Adrenal gland (tissue), 9 donors: ENCODE measurements at regions not wholly inside any gene's neighbourhood (a gene's known extent, or its start where the extent isn't known, plus 50 kb on each side); places are given as distances from the start of the nearest gene placed in this dataset.

Source experiments
- DNase-seq, 7 donors: peaks; one replicate each; pipeline ENCODE4 v3.0.0-alpha.2; 2019 to 2020
- H3K27ac ChIP-seq, 5 donors: fragments of 200-600 bp; sonication (generic) in 4 of 5; 1 replicate in 3 of 5; 2 replicates in 2 of 5; pipeline versions ENCODE4 v1.5.1 to v1.8.0; 2016 to 2020; ENCODE audit warnings: mild to moderate bottlenecking in 1 of 5
- H3K27me3 ChIP-seq: fragments of 200-600 bp; 2 replicates; pipeline ENCODE4 v1.8.0; 2021
- H3K36me3 ChIP-seq, 2 donors: fragments of 200-600 bp; replicated peaks in 1 of 2; 1 replicate in 1 of 2; 2 replicates in 1 of 2; pipeline versions ENCODE4 v1.5.1 to v1.8.0; 2018 to 2022
- H3K4me1 ChIP-seq, 2 donors: fragments of 200-600 bp; replicated peaks in 1 of 2; 1 replicate in 1 of 2; 2 replicates in 1 of 2; pipeline versions ENCODE4 v1.5.1 to v1.8.0; 2018 to 2021
- H3K4me3 ChIP-seq, 4 donors: fragments of 200-600 bp; sonication (generic) in 3 of 4; one replicate each; pipeline ENCODE4 v1.5.1; 2016 to 2018
- H3K9me3 ChIP-seq, 3 donors: fragments of 200-600 bp; sonication (generic) in 1 of 3; replicated peaks in 1 of 3; 1 replicate in 2 of 3; 2 replicates in 1 of 3; pipeline versions ENCODE4 v1.5.1 to v1.8.0; 2016 to 2021
- POLR2A ChIP-seq, 2 donors: fragments of 450-650 bp; IDR thresholded peaks; one replicate each; pipeline ENCODE4 v1.6.1; 2017; ENCODE audit warnings: antibody characterized with exemption in 2 of 2, mild to moderate bottlenecking in 2 of 2, moderate library complexity in 1 of 2
- WGBS, 4 donors: extraction: QIAGEN DNeasy Blood & Tissue Kit in 2 of 4; methylation state at CpG; one replicate each; pipeline versions ENCODE4 v1.1.5 to v1.1.7; 2013 to 2017; 5-methylcytosine and 5-hydroxymethylcytosine counted together
- intact Hi-C, 2 donors: fragments of 100-400 bp; cut with DNase I; formaldehyde crosslinking; loops; one replicate each; pipeline versions ENCODE4 v1.14.1 to v1.15.0; 2022 to 2023
- TF ChIP-seq, protein P1 (sequence below), 6 experiments: fragments of 450-650 bp in 4 of 6; fragments of 200-600 bp in 2 of 6; sonication (generic) in 1 of 6; IDR thresholded peaks; 1 replicate in 5 of 6; 2 replicates in 1 of 6; pipeline versions ENCODE4 v1.5.1 to v1.8.0; 2016 to 2021; ENCODE audit warnings: antibody characterized with exemption in 6 of 6, mild to moderate bottlenecking in 2 of 6, moderate library complexity in 1 of 6
- donor health status: healthy with polysubstance abuse.
- donor health status: Bipolar disorder and iron deficiency.
- donor health status: DM: yes; HTN: yes; CAD: no.
- donor health status: DM: no; HTN: no; CAD: no.
- donor health status: DM: no; HTN: no; CAD: no.

DNA sequence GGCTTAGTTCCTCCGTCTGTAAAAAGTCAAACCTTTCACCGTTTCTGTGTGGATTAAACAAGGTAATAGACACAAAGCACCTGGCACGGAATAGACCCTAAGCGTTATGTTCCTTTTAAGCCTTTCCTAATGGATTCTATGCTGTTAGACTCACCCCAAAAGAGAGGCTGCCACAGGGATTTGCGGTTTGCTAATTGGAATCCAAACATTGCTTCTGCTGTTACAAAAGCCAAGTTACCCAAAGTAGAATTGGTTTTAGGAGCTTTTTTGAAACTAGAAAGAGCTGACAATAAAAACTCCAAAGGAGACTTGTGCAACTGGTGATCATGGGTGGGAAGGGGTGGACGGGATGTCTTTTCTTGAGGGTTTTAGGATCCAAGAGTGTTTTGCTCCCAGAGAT, 178.0 kb downstream of the BMP7 start:
- Histone ChIP-seq H3K36me3 (no peaks in the 10 kb centered on the region), H3K4me1 (no peaks in the 10 kb centered on the region), H3K4me3 (no peak overlapping the region), H3K9me3 (no peaks in the 10 kb centered on the region), H3K27ac (no peak overlapping the region), H3K27me3 (peaks cover 11% of the 10 kb centered on the region)
- no peak for DNase-seq
- intact Hi-C loops: loop anchor here in 1 of 2 donors (2.0 kb wide), 1 partner anchor 258 kb away; no protein-coding TSS in a partner anchor
- TF ChIP-seq, protein P1, sequence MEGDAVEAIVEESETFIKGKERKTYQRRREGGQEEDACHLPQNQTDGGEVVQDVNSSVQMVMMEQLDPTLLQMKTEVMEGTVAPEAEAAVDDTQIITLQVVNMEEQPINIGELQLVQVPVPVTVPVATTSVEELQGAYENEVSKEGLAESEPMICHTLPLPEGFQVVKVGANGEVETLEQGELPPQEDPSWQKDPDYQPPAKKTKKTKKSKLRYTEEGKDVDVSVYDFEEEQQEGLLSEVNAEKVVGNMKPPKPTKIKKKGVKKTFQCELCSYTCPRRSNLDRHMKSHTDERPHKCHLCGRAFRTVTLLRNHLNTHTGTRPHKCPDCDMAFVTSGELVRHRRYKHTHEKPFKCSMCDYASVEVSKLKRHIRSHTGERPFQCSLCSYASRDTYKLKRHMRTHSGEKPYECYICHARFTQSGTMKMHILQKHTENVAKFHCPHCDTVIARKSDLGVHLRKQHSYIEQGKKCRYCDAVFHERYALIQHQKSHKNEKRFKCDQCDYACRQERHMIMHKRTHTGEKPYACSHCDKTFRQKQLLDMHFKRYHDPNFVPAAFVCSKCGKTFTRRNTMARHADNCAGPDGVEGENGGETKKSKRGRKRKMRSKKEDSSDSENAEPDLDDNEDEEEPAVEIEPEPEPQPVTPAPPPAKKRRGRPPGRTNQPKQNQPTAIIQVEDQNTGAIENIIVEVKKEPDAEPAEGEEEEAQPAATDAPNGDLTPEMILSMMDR (IDR thresholded peaks at IDR 0.05): no peak
- TF ChIP-seq POLR2A (IDR thresholded peaks at IDR 0.05): no peak
- 38 to 44% (median 40%) methylated on average over 6 of the region's 6 CpGs for WGBS, 4 donors

DNA sequence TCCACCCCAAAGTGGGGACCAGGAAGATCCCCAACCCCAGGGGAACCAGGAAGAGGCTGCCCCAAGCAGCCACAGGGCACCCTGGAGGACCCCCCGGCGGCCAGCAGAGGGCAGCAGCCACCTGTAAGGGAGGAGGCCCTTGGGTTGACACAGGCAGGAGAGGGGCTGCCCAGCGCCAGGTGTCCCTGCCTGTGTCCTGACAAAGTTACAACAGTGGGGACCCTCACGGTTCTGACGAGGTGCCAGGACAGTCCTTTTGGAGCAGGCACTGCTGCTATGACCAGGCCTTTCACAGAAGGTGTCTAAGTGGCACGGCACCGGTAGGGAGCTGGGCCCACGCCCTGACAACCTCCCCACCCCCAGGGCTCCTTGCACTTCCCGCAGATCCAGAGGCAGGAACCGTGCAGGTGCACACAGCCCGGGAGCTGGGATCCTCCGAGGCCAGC, 176.7 kb downstream of the BMP7 start:
- no peak overlapping the region for H3K27ac ChIP-seq
- H3K4me3 ChIP-seq: no peak overlapping the region
- H3K9me3 ChIP-seq: no peaks in the 10 kb centered on the region
- WGBS, 4 donors: 16 to 20% (median 19%) methylated on average over 12 of the region's 12 CpGs; no CpG with 5 or more reads in 1 of the 4 donors
- no peaks in the 10 kb centered on the region for H3K4me1 ChIP-seq
- TF ChIP-seq POLR2A (IDR thresholded peaks at IDR 0.05): no peak
- TF ChIP-seq, protein P1 (IDR thresholded peaks at IDR 0.05): peak; percentile 61 to 80 (median 70)
- peaks cover 11% of the 10 kb centered on the region for H3K27me3 ChIP-seq
- no peaks in the 10 kb centered on the region for H3K36me3 ChIP-seq
- DNase-seq: peak; percentile 46 to 77 (median 63)
- intact Hi-C loops: loop anchor here (2.0 to 10.0 kb wide), 3 partner anchors 257 to 405 kb away; no protein-coding TSS in a partner anchor

DNA sequence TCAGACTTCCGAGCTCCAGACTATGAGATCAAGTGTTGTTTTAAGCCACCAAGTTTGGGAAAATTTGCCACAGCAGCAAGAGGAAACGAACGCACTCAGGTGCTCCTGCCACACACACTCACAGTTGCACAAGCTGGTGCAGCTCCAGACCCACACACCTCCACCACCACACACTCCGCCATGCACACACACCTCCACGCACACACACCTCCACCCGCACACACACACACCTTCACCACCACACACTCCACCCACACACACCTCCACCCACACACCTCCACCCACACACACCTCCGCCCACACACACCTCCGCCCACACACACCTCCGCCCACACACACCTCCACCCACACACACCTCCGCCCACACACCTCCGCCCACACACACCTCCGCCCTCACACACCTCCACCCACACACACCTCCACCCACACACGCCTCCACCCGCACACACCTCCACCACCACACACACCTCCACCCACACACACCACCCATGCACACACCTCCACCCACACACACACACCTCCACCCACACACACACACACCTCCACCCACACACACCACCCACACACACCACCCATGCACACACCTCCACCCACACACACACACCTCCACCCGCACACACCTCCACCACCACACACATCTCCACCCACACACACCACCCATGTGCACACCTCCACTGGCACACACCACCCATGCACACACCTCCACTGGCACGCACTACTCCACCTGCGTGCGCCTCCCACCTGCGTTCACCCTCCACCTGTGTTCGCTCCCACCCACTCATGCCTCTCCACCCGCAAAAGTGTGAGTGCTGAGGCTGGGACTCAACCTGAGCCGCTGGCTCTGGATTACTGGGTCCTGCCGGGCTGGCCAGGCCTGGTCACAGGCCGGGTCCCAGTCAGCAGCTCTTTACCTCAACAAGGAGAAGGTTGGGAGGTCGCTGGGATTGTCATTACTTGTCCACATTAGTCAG, 175.6 kb downstream of the BMP7 start:
- intact Hi-C loops: loop anchor here (5.0 to 10.0 kb wide), 2 partner anchors 256 to 404 kb away; no protein-coding TSS in a partner anchor
- Histone ChIP-seq H3K4me3 (no peak overlapping the region), H3K4me1 (no peaks in the 10 kb centered on the region), H3K9me3 (no peaks in the 10 kb centered on the region), H3K27me3 (peaks cover 11% of the 10 kb centered on the region), H3K27ac (no peak overlapping the region), H3K36me3 (no peaks in the 10 kb centered on the region)
- DNase-seq: no peak
- no peak for TF ChIP-seq POLR2A (IDR thresholded peaks at IDR 0.05)
- TF ChIP-seq, protein P1 (IDR thresholded peaks at IDR 0.05): no peak
- WGBS, 4 donors: 70 to 83% (median 75%) methylated on average over 17 to 25 of the region's 25 CpGs

DNA sequence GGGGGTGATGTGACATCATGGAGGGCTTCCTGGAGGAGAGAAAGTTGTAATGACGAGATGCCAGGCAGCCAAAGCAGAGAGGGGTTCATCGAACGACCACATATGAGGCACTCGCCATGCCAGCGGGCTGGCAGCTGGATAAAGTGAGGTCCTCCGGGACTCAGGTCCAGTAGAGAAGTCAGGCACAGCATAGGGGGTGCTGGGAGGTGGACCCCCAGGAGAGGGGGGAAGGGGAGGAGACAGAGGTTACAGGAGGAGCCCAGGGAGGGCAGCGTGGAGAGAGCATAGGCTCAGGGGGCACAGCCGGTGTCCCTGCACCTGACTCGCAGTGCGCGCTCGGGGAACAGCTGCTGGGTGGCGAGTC, 174.7 kb downstream of the BMP7 start:
- 61 to 72% (median 64%) methylated on average over 13 of the region's 13 CpGs for WGBS, 4 donors
- Histone ChIP-seq H3K36me3 (no peaks in the 10 kb centered on the region), H3K9me3 (no peaks in the 10 kb centered on the region), H3K4me1 (no peaks in the 10 kb centered on the region), H3K27me3 (peaks cover 11% of the 10 kb centered on the region), H3K27ac (no peak overlapping the region), H3K4me3 (no peak overlapping the region)
- intact Hi-C loops: loop anchor here (5.0 to 10.0 kb wide), 2 partner anchors 256 to 403 kb away; no protein-coding TSS in a partner anchor
- TF ChIP-seq, protein P1 (IDR thresholded peaks at IDR 0.05): no peak
- no peak for TF ChIP-seq POLR2A (IDR thresholded peaks at IDR 0.05)
- DNase-seq: no peak
